Stimulated activated CD4-positive, alpha-beta T cell treated with anti-CD3 and anti-CD28 coated beads, TNF-alpha, amount 100 ng/mL, for 1 hour (primary cell): ENCODE measurements at regions not wholly inside any gene's neighbourhood (a gene's known extent, or its start where the extent isn't known, plus 50 kb on each side); places are given as distances from the start of the nearest gene placed in this dataset.

Source experiments
- DNase-seq, 3 donors: peaks; one replicate each; pipeline ENCODE4 v3.0.0-alpha.2; 2020; ENCODE audit warnings: low read depth in 3 of 3, low spot score in 1 of 3

DNA sequence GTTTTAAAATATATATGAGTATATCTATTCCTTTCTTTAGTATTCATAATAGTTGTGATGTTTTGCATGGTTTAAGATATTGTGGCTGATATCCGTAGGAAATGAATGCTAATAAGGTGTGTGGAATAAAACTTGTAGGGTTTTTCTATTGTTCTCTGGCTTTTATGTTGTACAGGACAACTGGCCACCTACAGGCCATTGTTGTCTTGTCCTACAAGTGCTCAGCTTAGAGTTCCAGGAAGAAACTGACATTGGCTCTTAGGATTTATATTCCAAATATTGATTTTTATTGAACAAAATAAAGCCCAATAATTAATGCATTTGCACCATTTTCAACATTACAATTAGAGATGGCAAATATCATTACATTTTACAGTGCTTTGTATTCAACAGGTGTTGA, 512.8 kb upstream of the TENM4 start:
- DNase-seq: no peak

GRCh38 chr11:79950741-79951140, 509.9 kb upstream of the TENM4 start:
- DNase-seq: no peak

DNA sequence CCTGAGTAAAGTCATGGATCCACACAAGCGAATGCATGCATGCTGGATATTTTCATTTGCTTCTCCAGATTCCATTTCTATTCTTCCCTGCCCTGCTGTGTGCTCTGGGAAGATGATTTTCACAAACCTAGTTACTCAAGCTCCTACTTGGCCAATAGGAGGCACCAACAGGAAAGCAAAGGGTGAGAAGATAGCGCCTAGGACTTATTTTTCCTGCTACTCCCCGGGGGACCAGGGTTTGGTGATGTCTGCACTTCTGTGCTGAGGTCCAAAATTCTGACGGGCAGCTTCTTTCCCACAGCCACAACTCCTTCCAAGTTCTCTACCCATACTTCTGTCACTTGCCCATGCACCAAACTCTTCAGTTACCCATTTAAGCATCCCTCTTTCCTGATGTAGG, 509.3 kb upstream of the TENM4 start:
- DNase-seq: no peak

DNA sequence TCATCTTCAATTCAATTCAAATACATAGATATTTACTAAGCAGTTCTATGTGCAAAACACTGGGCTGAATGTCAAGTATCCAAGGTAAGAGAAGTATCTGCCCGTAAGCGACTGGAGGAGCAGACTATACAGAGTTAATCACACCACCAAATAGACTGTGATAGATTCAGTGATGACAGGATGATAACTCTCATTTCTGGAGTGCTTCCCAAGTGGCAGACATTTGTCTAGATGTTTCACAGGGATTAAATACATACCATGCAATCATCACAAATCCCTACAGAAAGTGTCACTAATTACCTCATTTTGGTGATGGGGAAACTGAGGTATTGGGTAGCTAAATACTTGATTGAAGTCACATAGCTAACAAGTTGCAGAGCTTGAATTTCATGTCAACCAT, 508.7 kb upstream of the TENM4 start:
- DNase-seq: no peak

- DNase-seq: no peak
These were observed 501.8 kb upstream of the TENM4 start for GRCh38 chr11:79942646-79943045.

DNA sequence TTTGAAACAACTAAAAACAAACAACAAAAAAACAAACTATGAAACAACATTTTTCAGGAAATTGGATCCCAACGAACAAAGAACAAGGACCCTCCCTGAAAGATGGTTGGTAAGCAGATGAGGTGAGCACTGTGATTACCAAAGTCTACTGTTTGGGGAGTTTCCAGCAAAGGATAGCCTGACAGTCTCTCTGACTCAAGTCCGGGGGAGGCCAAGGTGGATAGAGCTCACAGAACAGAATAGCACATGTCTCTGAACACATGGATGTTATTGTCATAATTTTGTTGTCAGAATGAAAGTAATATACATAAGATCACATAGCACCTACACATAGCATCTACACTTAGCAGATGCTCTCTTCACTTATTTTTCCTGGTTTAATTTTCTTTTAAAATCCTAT, 501.3 kb upstream of the TENM4 start:
- no peak for DNase-seq

DNA sequence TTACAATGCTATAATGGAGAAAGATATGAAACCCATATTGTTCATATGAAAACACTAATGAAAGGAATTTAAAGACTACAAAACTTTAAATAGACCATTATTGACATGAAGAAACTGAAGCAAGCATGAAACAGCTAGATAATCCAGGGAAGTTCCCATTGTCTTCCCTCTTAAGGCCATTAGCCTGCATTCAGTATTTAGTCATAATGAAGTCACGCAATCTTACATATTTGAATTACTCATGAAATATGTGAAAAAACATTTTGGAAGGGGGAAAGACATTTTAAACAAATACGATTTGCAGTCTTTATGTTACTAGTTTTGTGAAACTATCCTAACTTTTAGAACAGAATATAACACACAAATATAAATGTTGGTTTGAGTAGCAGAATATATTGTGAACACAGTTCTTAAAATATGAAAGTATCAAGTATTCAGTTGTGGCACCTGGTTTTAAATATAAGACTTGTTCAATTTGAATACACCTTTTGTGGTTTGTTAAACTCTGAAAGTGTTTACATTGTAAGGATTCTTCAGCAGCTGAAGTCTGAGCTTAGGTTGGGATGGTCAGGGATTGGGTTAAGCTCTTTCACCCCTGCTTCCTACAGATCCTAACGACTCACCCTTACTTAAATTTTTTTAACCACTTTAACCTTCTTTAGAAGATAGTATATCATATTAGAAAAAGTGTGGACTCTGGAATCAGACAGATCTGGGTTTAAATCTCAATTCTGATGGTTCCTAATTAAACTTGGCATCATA, 500.3 kb upstream of the TENM4 start:
- DNase-seq: no peak

GRCh38 chr11:79940165-79940564, 499.3 kb upstream of the TENM4 start:
- no peak for DNase-seq

- no peak for DNase-seq
These were observed 498.3 kb upstream of the TENM4 start for GRCh38 chr11:79939111-79939510.

- no peak for DNase-seq
These were observed 497.0 kb upstream of the TENM4 start for GRCh38 chr11:79937676-79938334.

GRCh38 chr11:79932612-79933011, 491.8 kb upstream of the TENM4 start:
- no peak for DNase-seq

DNA sequence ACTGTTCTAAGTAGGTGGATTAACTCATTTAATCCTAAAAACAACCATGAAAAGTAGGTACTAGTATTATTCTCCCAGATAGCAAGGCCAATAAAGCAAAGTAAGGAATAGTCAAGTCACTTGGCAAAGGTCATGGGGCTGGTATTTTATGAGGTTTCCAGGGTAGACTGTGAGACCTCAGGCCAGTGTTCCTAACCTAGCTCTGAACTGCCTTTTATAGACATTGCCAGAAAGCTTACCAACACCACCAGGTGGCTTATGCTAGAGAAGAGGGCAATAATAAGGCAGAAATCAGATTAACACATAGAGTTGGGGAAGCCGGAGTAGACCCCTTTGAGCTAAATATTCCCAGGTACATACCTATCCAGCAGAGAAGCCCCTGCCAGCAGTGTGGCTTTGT, 490.9 kb upstream of the TENM4 start:
- DNase-seq: no peak

- DNase-seq: no peak
These were observed 485.9 kb upstream of the TENM4 start for GRCh38 chr11:79926707-79927106.

GRCh38 chr11:79925570-79925969, 484.7 kb upstream of the TENM4 start:
- DNase-seq: no peak

DNA sequence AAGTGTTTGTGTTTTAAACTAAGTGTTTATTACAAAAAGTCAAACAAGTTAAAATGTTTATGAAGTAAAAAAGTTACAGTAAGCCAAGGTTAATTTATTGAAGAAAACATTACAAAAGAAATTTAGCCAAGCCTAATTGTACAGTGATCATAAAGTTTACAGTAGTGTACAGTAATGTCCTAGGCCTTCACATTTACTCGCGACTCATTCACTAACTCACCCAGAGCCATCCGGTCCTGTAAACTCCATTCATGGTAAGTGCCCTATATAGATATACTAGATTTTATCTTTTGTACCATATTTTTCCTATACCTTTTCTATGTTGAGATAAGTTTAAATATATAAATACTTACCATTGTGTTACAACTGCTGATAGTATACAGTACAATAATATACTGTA, 481.8 kb upstream of the TENM4 start:
- DNase-seq: no peak

DNA sequence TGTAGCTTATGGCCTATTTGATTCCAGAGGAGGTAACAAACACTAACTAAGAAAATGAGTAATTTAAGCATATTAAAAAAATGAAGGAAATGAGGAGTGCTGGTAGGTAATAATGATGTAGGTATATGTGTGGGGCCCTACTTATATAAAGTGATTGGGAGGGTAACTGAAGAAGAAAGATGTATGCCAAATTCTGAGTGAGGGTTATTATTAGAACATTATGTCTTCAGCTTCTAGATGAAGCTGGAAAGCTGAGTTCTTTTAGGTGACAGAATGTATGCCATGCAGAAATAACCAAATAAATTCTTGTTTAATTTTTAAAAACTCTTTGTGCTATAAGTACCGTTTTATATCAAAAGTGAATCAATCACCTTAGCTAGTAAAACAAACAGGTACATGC, 479.6 kb upstream of the TENM4 start:
- DNase-seq: no peak

DNA sequence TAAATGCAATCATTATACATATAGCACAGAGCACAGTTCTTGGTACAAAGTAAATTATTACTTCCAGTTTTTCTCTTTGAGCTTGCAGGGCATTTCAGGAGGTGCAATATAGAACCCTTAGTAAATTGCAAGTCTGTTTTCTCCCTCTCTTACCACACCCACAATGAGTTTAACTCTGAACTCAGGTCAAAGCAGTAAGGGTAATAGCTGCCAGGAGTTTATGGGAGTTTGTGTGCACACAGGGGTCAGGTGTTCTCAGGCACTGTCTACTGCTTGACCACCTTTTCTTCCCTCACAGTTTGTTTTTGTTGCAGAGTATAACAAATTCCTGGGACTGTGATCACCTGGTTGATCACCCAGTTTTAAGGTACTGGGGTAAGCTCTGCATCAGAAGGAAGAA, 478.5 kb upstream of the TENM4 start:
- DNase-seq: no peak

DNA sequence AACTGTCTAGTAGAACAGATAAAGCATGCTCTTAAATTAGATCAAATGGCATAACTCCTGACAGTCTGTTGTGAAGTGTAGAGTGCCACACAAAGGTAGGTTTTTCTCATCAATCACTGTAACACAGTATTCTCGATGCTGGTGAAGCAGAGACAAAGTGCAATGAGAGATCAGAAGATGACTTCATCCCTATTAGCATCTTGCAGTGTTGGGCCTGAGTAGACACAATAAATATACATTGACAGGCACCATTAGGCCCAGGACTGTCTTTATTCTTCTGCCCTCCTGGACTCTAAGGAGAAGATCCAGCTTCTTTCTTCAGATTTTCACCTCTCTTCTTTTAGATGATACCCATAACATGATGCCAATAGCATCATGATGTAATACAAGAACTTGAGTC, 478.0 kb upstream of the TENM4 start:
- DNase-seq: no peak

- no peak for DNase-seq
These were observed 465.3 kb upstream of the TENM4 start for GRCh38 chr11:79906164-79906563.

- DNase-seq: no peak
These were observed 461.7 kb upstream of the TENM4 start for GRCh38 chr11:79902493-79902892.

DNA sequence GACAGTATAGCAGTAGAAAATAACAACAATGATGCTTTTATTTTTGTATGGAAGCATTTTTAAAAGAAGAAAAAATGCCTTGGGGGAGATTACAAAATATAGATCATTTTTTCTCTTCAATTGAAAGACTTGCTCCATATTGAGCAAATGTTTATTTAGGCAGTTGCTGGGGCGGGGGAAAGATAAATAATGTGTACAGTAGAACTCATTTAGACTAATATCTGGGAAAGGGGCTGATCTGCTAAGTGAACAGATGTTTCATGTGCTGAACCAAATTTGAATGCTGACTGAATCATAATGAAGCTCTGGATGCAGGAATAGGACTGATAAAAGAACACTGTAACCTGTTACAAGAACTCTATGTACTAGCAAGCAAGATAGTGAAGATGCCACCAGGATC, 457.1 kb upstream of the TENM4 start:
- no peak for DNase-seq

- no peak for DNase-seq
These were observed 455.4 kb upstream of the TENM4 start for GRCh38 chr11:79896258-79896657.

DNA sequence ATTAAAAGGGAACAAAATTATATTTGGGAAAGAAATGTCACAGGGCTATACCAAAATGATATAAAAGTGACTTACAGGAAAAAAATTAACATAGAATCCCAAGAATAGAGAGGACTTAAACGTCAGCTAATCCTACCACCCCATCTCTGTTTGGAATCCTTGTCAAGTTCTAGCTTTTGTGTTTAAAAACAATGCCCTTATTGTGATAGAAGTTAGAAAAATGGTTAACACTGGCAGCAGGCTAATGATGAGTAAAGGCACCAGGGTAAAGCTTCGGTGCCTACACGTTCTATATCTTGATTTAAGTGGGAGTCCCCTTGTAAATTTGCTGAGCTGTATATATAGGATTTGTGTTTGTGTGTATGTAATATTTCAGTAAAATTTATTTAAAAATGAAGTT, 453.3 kb upstream of the TENM4 start:
- DNase-seq: no peak
